ENCODE measurements at regions not wholly inside any gene's neighbourhood (a gene's known extent, or its start where the extent isn't known, plus 50 kb on each side); places are given as distances from the start of the nearest gene placed in this dataset.
"Not testable (repeated sequence)": the region's sequence is repeated elsewhere in the genome, so short reads cannot be mapped to it uniquely, and the experiment has no call there.

DNA sequence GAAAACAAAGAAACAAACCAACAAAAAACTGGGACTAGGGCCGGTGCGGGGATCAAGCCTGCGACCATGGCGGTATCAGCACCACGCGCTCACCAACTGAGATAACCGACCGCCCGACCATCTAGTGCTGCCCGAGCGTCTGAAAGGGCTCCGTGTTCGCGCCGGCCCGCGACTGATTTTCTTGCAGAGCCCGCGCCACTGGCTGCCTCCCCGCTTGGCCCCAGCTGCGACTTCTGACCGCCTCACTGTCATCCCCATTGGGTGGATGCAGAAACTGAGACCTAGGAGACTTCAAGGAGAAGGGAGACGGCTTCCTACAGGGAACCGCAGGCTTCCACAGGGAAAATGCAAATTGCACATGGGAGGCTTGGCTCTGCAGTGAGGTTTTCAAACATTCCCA is 125.3 kb upstream of the PRKX start:
- H3K36me3 ChIP-seq (ENCODE audit: insufficient read depth, low read depth, low read length); H3K9me3 ChIP-seq (ENCODE audit: insufficient read depth, low read depth, low read length); H3K4me3 ChIP-seq (ENCODE audit: low read length); H3K9ac ChIP-seq (ENCODE audit: low read depth, low read length); H3K27ac ChIP-seq (ENCODE audit: low read length); H3K27me3 ChIP-seq (ENCODE audit: insufficient read depth, low read length); H3K4me1 ChIP-seq (ENCODE audit: insufficient read depth, low read length): not testable (repeated sequence)

DNA sequence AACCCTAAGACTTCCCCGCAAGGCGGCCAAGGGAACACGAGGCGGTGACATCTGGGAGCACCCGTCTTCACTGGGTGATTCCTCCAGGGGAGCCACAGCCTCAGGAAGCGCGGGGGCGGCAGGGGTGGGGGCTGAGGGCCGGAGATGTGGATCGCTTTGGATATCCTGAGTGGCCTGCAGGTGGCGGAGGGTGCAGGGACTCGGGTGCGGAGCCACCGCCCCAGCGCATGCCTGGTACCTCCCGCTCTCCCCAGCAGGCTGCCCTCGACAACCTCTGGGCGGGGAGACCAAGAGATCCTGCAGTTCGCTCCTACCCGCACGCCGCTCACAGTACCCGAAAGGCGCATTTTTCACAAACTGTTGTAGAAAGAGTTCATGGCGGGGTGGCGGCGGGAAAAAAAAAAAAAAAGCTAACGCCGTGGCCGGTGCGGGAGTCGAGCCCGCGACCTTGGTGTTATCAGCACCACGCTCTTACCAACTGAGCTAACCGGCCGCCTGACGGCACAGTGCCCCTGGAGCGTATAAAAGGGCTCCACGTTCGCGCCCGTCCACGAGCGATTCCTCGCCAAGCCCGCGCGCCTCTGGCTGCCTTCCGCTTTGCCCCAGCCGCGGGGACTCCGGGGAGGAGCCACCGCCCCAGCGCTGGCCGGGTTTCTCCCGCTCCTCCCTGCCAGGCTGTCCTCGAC is 124.7 kb upstream of the PRKX start:
- not testable (repeated sequence) for H3K4me1 ChIP-seq (ENCODE audit: insufficient read depth, low read length); H3K27me3 ChIP-seq (ENCODE audit: insufficient read depth, low read length); H3K9ac ChIP-seq (ENCODE audit: low read depth, low read length); H3K4me3 ChIP-seq (ENCODE audit: low read length); H3K9me3 ChIP-seq (ENCODE audit: insufficient read depth, low read depth, low read length); H3K27ac ChIP-seq (ENCODE audit: low read length); H3K36me3 ChIP-seq (ENCODE audit: insufficient read depth, low read depth, low read length)

GRCh38 chrX:3837211-3837610 is 123.8 kb upstream of the PRKX start:
- not testable (repeated sequence) for H3K4me1 ChIP-seq (ENCODE audit: insufficient read depth, low read length); H3K9me3 ChIP-seq (ENCODE audit: insufficient read depth, low read depth, low read length); H3K27ac ChIP-seq (ENCODE audit: low read length); H3K27me3 ChIP-seq (ENCODE audit: insufficient read depth, low read length); H3K9ac ChIP-seq (ENCODE audit: low read depth, low read length); H3K36me3 ChIP-seq (ENCODE audit: insufficient read depth, low read depth, low read length); H3K4me3 ChIP-seq (ENCODE audit: low read length)

DNA sequence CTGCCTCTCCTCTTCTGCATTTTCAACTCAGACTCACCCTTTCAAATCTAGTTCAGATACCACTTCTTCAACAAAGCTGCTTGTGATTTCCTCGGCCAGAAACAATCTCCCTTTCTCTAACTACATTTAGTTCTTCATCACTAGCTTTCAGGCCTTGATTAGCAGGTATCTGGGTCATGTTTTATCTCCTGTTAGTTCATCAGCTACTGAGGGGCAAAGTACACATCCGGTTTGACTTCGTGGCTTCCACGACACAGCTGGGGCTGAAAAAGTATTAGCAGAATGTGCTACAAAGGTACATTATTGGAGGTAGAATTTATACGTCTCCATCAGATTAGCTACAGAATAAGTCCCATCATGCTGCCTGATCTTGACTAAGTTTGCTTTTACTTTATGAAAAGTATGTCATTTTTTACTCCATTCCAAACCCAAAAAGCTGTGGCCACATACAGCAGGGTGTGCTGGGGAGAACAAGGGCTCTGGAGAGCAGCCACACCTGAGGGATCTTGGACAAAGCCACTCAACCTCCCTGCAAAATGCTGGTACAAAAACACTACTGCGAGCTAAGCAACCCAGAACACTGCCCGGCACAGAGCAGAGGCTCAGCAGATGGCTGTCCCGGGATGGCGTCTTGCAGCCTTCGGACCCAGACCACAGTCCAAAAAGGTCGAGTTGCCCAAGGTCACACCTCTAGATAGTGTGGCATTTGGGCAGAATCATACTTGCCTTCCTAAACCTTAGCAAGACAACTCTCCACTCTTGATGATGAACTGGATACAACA is 120.5 kb upstream of the PRKX start:
- not testable (repeated sequence) for H3K4me3 ChIP-seq (ENCODE audit: low read length); H3K9ac ChIP-seq (ENCODE audit: low read depth, low read length); H3K36me3 ChIP-seq (ENCODE audit: insufficient read depth, low read depth, low read length); H3K27ac ChIP-seq (ENCODE audit: low read length); H3K4me1 ChIP-seq (ENCODE audit: insufficient read depth, low read length); H3K27me3 ChIP-seq (ENCODE audit: insufficient read depth, low read length); H3K9me3 ChIP-seq (ENCODE audit: insufficient read depth, low read depth, low read length)

DNA sequence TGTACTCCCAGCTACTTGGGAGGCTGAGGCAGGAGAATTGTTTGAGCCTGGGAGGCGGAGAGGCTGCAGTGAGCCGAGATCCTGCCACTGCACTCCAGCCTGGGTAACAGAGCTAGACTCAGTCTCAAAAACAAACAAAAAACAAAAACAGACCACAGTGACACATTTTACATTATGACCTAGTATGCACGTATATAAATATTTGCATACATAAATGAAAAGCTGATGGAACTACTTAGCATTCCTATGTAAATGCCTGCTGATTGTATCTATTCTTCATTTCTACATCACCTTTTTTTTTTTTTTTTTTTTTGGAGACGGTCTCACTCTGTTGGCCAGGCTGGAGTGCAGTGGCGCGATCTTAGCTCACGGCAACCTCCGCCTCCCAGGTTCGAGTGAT is 116.6 kb upstream of the PRKX start:
- H3K4me3 ChIP-seq (ENCODE audit: low read length); H3K36me3 ChIP-seq (ENCODE audit: insufficient read depth, low read depth, low read length); H3K9ac ChIP-seq (ENCODE audit: low read depth, low read length); H3K9me3 ChIP-seq (ENCODE audit: insufficient read depth, low read depth, low read length); H3K27me3 ChIP-seq (ENCODE audit: insufficient read depth, low read length); H3K27ac ChIP-seq (ENCODE audit: low read length); H3K4me1 ChIP-seq (ENCODE audit: insufficient read depth, low read length): not testable (repeated sequence)

- not testable (repeated sequence) for H3K27ac ChIP-seq (ENCODE audit: low read length); H3K4me3 ChIP-seq (ENCODE audit: low read length); H3K9me3 ChIP-seq (ENCODE audit: insufficient read depth, low read depth, low read length); H3K4me1 ChIP-seq (ENCODE audit: insufficient read depth, low read length); H3K36me3 ChIP-seq (ENCODE audit: insufficient read depth, low read depth, low read length); H3K9ac ChIP-seq (ENCODE audit: low read depth, low read length); H3K27me3 ChIP-seq (ENCODE audit: insufficient read depth, low read length)
Observed at GRCh38 chrX:3829041-3829531, 115.6 kb upstream of the PRKX start.

- H3K27ac ChIP-seq (ENCODE audit: low read length); H3K9me3 ChIP-seq (ENCODE audit: insufficient read depth, low read depth, low read length); H3K36me3 ChIP-seq (ENCODE audit: insufficient read depth, low read depth, low read length); H3K27me3 ChIP-seq (ENCODE audit: insufficient read depth, low read length); H3K4me1 ChIP-seq (ENCODE audit: insufficient read depth, low read length); H3K9ac ChIP-seq (ENCODE audit: low read depth, low read length); H3K4me3 ChIP-seq (ENCODE audit: low read length): not testable (repeated sequence)
Observed at GRCh38 chrX:3828378-3829040, 115.1 kb upstream of the PRKX start.

- peaks cover 28% of the 10 kb centered on the region; the same call in 1 of the 2 replicates for H3K36me3 ChIP-seq (ENCODE audit: insufficient read depth, low read depth, low read length)
- H3K4me1 ChIP-seq (ENCODE audit: insufficient read depth, low read length): not testable (repeated sequence)
Observed at GRCh38 chrX:3824008-3824407, 110.6 kb upstream of the PRKX start.

GRCh38 chrX:3820167-3820566 is 106.7 kb upstream of the PRKX start:
- Histone ChIP-seq H3K4me1 (ENCODE audit: insufficient read depth, low read length) (no peaks in the 10 kb centered on the region), H3K36me3 (ENCODE audit: insufficient read depth, low read depth, low read length) (peaks cover 39% of the 10 kb centered on the region; the same call in 1 of the 2 replicates), H3K9ac (ENCODE audit: low read depth, low read length) (no peak overlapping the region), H3K9me3 (ENCODE audit: insufficient read depth, low read depth, low read length) (no peaks in the 10 kb centered on the region), H3K4me3 (ENCODE audit: low read length) (no peak overlapping the region), H3K27me3 (ENCODE audit: insufficient read depth, low read length) (no peaks in the 10 kb centered on the region), H3K27ac (ENCODE audit: low read length) (no peak overlapping the region)

More at GRCh38 chrX:3824008-3824407, 110.6 kb upstream of the PRKX start:
- not testable (repeated sequence) for H3K4me3 ChIP-seq (ENCODE audit: low read length); H3K27ac ChIP-seq (ENCODE audit: low read length); H3K9me3 ChIP-seq (ENCODE audit: insufficient read depth, low read depth, low read length); H3K9ac ChIP-seq (ENCODE audit: low read depth, low read length); H3K27me3 ChIP-seq (ENCODE audit: insufficient read depth, low read length)

DNA sequence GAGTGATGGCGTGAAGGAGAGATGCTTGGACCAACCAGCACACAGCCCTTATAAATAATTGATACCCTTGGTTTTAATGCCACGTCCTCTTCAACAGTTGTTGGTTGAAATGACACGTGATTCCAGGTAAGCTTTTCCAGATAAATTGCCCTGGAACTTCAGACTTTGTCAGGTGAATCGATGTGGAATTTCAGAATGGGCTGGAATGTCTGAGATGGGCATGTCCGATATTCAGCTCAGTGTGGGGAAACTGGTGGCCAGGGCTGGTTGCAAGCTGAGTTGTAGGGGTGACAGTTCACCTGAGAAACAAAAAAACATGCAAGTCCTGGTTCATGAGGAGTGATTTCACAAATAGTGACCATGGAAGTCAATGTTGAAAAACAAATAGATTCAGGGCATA is 104.0 kb upstream of the PRKX start:
- peaks cover 32% of the 10 kb centered on the region; the same call in 1 of the 2 replicates for H3K36me3 ChIP-seq (ENCODE audit: insufficient read depth, low read depth, low read length)
- not testable (repeated sequence) for H3K4me1 ChIP-seq (ENCODE audit: insufficient read depth, low read length); H3K9me3 ChIP-seq (ENCODE audit: insufficient read depth, low read depth, low read length); H3K9ac ChIP-seq (ENCODE audit: low read depth, low read length); H3K4me3 ChIP-seq (ENCODE audit: low read length); H3K27me3 ChIP-seq (ENCODE audit: insufficient read depth, low read length); H3K27ac ChIP-seq (ENCODE audit: low read length)

- peaks cover 28% of the 10 kb centered on the region; the same call in 1 of the 2 replicates for H3K36me3 ChIP-seq (ENCODE audit: insufficient read depth, low read depth, low read length)
- H3K9ac ChIP-seq (ENCODE audit: low read depth, low read length): peak overlapping the region; percentile 73; the same call in 1 of the 2 replicates
- no peak overlapping the region for H3K27ac ChIP-seq (ENCODE audit: low read length)
- no peaks in the 10 kb centered on the region for H3K4me1 ChIP-seq (ENCODE audit: insufficient read depth, low read length)
- H3K4me3 ChIP-seq (ENCODE audit: low read length): peak overlapping the region; percentile 76
- H3K9me3 ChIP-seq (ENCODE audit: insufficient read depth, low read depth, low read length): no peaks in the 10 kb centered on the region
- H3K27me3 ChIP-seq (ENCODE audit: insufficient read depth, low read length): no peaks in the 10 kb centered on the region
Observed at GRCh38 chrX:3815896-3816664, 102.6 kb upstream of the PRKX start.
